Esophagus muscularis mucosa (tissue), 4 donors: ENCODE measurements at regions not wholly inside any gene's neighbourhood (a gene's known extent, or its start where the extent isn't known, plus 50 kb on each side); places are given as distances from the start of the nearest gene placed in this dataset.

Experiments
- EP300 ChIP-seq: sonication (generic); formaldehyde crosslinking; IDR thresholded peaks from one replicate; pipeline ENCODE4 v1.6.1; 2017; ENCODE audit warnings: antibody characterized with exemption
- POLR2A ChIP-seq: fragments of 450-650 bp; IDR thresholded peaks from one replicate; pipeline ENCODE4 v1.6.1; 2017; ENCODE audit warnings: antibody characterized with exemption, moderate library complexity, mild to moderate bottlenecking, low read depth
- POLR2AphosphoS5 ChIP-seq, 2 donors: sonication (generic); formaldehyde crosslinking; IDR thresholded peaks; one replicate each; pipeline ENCODE4 v1.6.1; 2017; ENCODE audit warnings: antibody characterized with exemption in 2 of 2
- TF ChIP-seq, protein P1 (sequence below), 3 experiments: fragments of 200-600 bp in 2 of 3; fragments of 450-650 bp in 1 of 3; sonication (generic) in 2 of 3; IDR thresholded peaks; one replicate each; pipeline ENCODE4 v1.5.1; 2017 to 2019; ENCODE audit warnings: antibody characterized with exemption in 3 of 3, mild to moderate bottlenecking in 2 of 3, moderate library complexity in 1 of 3

DNA sequence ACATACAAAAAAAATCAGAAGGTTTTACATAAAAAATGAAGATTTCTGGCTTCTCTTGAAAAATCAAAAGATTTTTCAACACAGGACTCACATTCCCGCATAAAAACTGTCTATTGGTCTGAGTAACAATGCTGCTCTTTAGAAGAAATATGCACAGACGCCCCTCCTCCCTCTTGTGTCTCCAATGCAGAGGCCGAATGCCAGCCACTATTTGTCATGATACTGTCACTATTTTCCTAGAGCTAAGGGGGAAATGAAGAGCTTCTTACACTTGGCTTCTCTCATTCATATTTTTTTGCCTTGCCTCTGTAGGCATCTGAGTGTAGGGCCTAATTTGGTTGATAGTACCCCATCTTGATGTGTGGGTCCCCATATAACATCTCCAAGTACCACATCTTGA lies 98.0 kb downstream of the BBS10 start:
- TF ChIP-seq, protein P1, sequence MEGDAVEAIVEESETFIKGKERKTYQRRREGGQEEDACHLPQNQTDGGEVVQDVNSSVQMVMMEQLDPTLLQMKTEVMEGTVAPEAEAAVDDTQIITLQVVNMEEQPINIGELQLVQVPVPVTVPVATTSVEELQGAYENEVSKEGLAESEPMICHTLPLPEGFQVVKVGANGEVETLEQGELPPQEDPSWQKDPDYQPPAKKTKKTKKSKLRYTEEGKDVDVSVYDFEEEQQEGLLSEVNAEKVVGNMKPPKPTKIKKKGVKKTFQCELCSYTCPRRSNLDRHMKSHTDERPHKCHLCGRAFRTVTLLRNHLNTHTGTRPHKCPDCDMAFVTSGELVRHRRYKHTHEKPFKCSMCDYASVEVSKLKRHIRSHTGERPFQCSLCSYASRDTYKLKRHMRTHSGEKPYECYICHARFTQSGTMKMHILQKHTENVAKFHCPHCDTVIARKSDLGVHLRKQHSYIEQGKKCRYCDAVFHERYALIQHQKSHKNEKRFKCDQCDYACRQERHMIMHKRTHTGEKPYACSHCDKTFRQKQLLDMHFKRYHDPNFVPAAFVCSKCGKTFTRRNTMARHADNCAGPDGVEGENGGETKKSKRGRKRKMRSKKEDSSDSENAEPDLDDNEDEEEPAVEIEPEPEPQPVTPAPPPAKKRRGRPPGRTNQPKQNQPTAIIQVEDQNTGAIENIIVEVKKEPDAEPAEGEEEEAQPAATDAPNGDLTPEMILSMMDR (IDR thresholded peaks at IDR 0.05): no peak
- TF ChIP-seq POLR2A (no peak), POLR2AphosphoS5 (IDR thresholded peaks at IDR 0.05) (no peak), EP300 (no peak)
